Nephron progenitor cell (in vitro differentiated cells): ENCODE measurements at regions not wholly inside any gene's neighbourhood (a gene's known extent, or its start where the extent isn't known, plus 50 kb on each side); places are given as distances from the start of the nearest gene placed in this dataset.
A peak's percentile ranks its signal among the peaks of the same experiment; 100 is the strongest.

Experiments used
- DNase-seq: peaks from one replicate; pipeline ENCODE4 v3.0.0; 2021
- H3K27ac Mint-ChIP-seq: 2 replicates; pipeline ENCODE4 v1.8.0; 2021; ENCODE audit warnings: mild to moderate bottlenecking, moderate library complexity, mixed read lengths
- H3K27me3 Mint-ChIP-seq: 2 replicates; pipeline ENCODE4 v1.8.0; 2021; ENCODE audit warnings: mild to moderate bottlenecking, low read depth, mixed read lengths; ENCODE audit not compliant: poor library complexity
- H3K36me3 Mint-ChIP-seq: 2 replicates; pipeline ENCODE4 v1.8.0; 2021; ENCODE audit warnings: low read depth, mixed read lengths
- H3K4me1 Mint-ChIP-seq: 2 replicates; pipeline ENCODE4 v1.8.0; 2021; ENCODE audit warnings: mixed read lengths
- H3K4me3 Mint-ChIP-seq: 2 replicates; pipeline ENCODE4 v1.8.0; 2021; ENCODE audit warnings: mild to moderate bottlenecking, moderate library complexity, mixed read lengths
- H3K9me3 Mint-ChIP-seq: 2 replicates; pipeline ENCODE4 v1.8.0; 2021; ENCODE audit warnings: mild to moderate bottlenecking, moderate library complexity, mixed read lengths
- TF ChIP-seq, protein P1 (sequence below): fragments of 200-600 bp; sonication (generic); IDR thresholded peaks from 2 replicates; pipeline ENCODE4 v1.5.0; 2021; ENCODE audit warnings: antibody characterized with exemption

DNA sequence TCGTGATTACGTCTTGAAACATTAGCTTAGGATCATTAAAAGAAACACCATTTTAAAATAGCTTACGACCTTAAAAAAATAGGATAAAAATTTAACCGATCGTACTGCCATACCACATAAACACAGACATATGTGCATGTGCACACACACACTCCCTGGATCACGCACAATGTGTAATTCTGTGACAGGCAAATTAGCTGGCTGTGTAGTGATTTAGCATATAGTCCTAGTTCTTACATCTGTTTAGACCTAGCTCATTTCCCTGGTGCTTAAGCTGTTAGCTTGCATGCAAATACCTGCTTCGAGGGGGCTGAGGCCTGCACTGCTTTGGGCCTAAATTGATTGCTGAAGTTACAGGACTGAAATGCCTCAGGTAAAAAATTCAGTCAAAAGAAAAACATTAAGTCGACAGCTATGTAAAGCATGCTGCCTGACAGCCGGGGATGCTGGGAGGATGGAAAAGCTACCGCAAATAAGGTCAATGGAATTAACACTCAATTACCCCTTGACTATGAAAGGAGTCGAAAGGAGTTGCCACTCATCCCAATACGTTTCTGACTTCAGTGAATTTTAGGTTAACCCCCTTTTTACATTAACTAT, 267.1 kb upstream of the FZD8 start:
- Mint-ChIP-seq H3K36me3 (no peaks in the 10 kb centered on the region), H3K4me3 (no peak overlapping the region), H3K27me3 (peaks cover 3% of the 10 kb centered on the region), H3K9me3 (no peaks in the 10 kb centered on the region), H3K4me1 (peaks cover 41% of the 10 kb centered on the region), H3K27ac (no peak overlapping the region)
- TF ChIP-seq, protein P1, sequence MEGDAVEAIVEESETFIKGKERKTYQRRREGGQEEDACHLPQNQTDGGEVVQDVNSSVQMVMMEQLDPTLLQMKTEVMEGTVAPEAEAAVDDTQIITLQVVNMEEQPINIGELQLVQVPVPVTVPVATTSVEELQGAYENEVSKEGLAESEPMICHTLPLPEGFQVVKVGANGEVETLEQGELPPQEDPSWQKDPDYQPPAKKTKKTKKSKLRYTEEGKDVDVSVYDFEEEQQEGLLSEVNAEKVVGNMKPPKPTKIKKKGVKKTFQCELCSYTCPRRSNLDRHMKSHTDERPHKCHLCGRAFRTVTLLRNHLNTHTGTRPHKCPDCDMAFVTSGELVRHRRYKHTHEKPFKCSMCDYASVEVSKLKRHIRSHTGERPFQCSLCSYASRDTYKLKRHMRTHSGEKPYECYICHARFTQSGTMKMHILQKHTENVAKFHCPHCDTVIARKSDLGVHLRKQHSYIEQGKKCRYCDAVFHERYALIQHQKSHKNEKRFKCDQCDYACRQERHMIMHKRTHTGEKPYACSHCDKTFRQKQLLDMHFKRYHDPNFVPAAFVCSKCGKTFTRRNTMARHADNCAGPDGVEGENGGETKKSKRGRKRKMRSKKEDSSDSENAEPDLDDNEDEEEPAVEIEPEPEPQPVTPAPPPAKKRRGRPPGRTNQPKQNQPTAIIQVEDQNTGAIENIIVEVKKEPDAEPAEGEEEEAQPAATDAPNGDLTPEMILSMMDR: no peak
- DNase-seq: no peak

DNA sequence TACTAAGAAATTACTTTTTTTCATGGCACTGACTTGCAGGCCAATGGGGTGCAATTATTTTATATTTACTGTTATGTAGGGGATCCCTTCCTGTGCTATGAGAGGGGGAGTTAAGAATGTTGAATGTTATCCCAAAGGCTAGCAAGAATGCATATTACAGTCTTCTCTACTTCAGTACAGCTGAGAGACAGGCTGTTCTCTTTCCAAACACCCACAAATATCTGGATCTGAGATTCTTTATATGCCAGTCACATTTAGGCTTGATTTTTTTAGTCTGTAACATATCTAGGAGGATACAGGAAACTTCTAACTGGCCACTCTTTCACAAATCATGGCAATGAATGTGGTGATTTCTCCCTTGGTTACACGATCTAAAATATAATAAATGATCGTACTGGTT, 266.4 kb upstream of the FZD8 start:
- no peak for DNase-seq
- Mint-ChIP-seq H3K4me3 (no peak overlapping the region), H3K27ac (no peak overlapping the region), H3K9me3 (no peaks in the 10 kb centered on the region), H3K36me3 (no peaks in the 10 kb centered on the region), H3K27me3 (peaks cover 3% of the 10 kb centered on the region), H3K4me1 (peaks cover 41% of the 10 kb centered on the region)
- TF ChIP-seq, protein P1: no peak

DNA sequence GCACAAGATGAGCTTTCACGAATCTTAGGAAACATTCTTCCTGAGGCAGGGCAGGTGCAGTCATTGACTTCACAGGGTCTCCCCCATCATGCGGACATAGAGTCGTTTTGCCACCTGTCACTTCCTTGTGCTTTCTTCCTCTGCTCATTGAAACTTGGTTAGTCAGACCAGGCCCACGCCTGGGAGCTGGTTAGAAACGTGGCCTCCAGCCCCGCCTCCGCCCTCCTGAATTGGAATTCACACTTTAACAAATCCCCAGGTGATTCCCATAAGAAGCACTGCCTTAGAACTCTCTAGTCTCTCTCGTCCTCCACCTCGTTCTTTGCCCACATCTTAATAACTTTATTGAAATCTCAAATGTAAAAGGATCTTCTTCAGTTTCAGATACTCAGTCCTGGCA, 265.5 kb upstream of the FZD8 start:
- no peaks in the 10 kb centered on the region for H3K36me3 Mint-ChIP-seq
- peaks cover 41% of the 10 kb centered on the region for H3K4me1 Mint-ChIP-seq
- H3K27me3 Mint-ChIP-seq: peaks cover 3% of the 10 kb centered on the region
- no peaks in the 10 kb centered on the region for H3K9me3 Mint-ChIP-seq
- H3K4me3 Mint-ChIP-seq: no peak overlapping the region
- H3K27ac Mint-ChIP-seq: peak overlapping the region; percentile 30
- no peak for DNase-seq
- TF ChIP-seq, protein P1: no peak

DNA sequence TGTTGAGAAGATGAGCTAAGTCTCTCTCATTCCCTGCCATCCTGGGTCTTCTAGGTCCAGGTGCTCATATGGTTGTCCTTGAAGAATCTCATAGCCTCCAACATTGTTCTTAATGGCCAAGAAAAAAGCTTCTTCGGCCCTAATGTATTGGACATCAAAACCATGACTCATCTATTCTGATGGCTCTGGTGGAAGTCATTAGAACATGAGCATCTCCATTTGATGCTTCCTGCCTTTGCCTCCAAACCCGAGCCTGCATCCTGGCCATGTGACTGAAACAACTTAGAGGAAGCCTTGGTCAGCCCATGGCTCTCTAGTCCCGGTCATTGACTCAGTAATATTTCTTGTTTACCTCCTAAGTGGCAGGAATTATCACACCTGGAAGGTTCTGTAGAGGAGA, 264.1 kb upstream of the FZD8 start:
- Mint-ChIP-seq H3K9me3 (no peaks in the 10 kb centered on the region), H3K36me3 (no peaks in the 10 kb centered on the region), H3K27me3 (peaks cover 3% of the 10 kb centered on the region), H3K4me3 (no peak overlapping the region), H3K27ac (peak overlapping the region; percentile 74), H3K4me1 (peaks cover 32% of the 10 kb centered on the region)
- TF ChIP-seq, protein P1: no peak
- no peak for DNase-seq

DNA sequence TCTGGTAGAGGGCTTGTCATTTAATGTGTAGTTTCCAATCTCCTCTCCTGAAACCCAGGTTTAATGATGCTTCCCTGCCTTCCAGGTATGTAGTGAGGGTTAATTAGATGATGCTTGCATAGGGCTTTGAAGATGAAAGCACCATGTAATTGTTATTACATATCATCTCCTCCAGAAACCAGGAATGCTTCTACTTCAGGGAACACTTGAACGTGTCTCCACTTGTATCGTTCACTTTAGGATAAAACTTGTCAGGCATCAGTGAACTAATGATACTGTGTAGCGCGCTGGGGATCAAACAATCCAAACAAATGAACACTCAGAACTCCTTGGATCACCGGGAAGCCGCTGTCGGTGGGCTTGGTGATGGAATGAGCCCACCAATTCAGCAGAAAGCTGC, 260.9 kb upstream of the FZD8 start:
- peaks cover 27% of the 10 kb centered on the region for H3K4me1 Mint-ChIP-seq
- no peak overlapping the region for H3K27ac Mint-ChIP-seq
- DNase-seq: no peak
- H3K4me3 Mint-ChIP-seq: no peak overlapping the region
- H3K36me3 Mint-ChIP-seq: no peaks in the 10 kb centered on the region
- H3K9me3 Mint-ChIP-seq: no peaks in the 10 kb centered on the region
- TF ChIP-seq, protein P1: no peak
- peaks cover 3% of the 10 kb centered on the region for H3K27me3 Mint-ChIP-seq

DNA sequence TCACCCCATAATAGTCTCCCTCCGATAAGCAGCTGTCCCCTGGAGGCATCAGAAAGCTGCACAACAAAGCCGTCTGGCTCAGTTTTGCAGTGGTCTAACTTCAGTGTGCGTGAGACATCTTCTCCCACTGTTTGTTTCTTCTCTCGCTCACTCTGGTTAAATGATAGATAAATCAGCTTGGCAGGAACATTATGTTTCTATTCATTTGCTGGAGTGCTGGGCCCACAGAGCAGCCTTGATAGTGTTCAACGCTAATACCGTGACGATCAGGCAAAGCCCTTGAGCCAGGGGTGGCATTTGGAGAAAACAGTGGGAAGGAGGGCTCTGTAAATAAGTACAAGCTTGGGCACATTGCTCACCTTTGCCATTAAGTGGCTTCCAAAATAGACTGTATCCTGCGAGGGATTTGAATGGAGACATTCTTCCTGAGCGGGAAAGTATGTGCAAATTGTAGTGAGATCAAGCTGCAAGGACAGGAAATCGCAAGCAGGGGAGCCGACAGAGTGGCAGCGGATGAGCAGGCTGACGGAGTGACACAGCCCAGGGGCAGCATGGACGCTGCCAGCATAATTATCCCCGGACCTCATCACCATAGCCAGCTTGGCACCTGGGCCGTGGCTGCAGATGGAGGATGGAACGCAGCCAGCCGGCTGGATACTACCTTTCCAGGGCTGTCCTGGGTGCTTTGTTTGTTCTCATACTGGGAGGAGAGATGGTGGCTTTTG, 256.8 kb upstream of the FZD8 start:
- Mint-ChIP-seq H3K27me3 (no peaks in the 10 kb centered on the region), H3K27ac (no peak overlapping the region), H3K9me3 (peaks cover 8% of the 10 kb centered on the region), H3K4me1 (peaks cover 23% of the 10 kb centered on the region), H3K36me3 (peaks cover 7% of the 10 kb centered on the region), H3K4me3 (no peak overlapping the region)
- DNase-seq: no peak
- TF ChIP-seq, protein P1: no peak
